ENCODE measurements at regions not wholly inside any gene's neighbourhood (a gene's known extent, or its start where the extent isn't known, plus 50 kb on each side); places are given as distances from the start of the nearest gene placed in this dataset.

DNA sequence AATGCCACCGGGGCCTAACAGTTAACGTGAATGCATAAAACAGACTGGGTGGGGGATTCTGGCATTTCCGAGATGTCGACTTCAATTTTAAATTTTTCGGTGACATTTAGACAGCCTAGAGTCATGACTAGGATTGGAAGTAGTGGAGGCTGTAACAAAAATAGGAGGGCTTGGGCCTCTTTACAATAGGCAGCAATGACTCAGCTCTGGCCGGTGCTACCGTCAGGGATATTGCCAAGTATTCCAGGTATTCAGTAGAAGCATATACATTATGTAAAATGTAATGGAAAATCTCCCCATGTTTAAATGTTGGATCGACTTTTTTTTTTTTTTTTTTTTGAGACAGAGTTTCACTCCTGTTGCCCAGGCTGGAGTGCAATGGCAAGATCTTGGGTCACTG, 136.2 kb upstream of the STMND1 start:
- in situ Hi-C loops (cut with MboI; ENCODE audit: low pct_ligation_motif_present in 1 of 4, low pct_unique_long_range_greater_than_20kb in 1 of 4, low sequenced_read_pairs in 3 of 4): loop anchor here in 3 of 4 donors (10.0 to 25.0 kb wide), 4 partner anchors 201 to 631 kb away; partner anchors contain the start of gene ATXN1 (in 1 of the 3)
- TF ChIP-seq POLR2A (IDR thresholded peaks at IDR 0.05): no peak
- TF ChIP-seq, protein P1, sequence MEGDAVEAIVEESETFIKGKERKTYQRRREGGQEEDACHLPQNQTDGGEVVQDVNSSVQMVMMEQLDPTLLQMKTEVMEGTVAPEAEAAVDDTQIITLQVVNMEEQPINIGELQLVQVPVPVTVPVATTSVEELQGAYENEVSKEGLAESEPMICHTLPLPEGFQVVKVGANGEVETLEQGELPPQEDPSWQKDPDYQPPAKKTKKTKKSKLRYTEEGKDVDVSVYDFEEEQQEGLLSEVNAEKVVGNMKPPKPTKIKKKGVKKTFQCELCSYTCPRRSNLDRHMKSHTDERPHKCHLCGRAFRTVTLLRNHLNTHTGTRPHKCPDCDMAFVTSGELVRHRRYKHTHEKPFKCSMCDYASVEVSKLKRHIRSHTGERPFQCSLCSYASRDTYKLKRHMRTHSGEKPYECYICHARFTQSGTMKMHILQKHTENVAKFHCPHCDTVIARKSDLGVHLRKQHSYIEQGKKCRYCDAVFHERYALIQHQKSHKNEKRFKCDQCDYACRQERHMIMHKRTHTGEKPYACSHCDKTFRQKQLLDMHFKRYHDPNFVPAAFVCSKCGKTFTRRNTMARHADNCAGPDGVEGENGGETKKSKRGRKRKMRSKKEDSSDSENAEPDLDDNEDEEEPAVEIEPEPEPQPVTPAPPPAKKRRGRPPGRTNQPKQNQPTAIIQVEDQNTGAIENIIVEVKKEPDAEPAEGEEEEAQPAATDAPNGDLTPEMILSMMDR (IDR thresholded peaks at IDR 0.05): no peak
- TF ChIP-seq EP300 (IDR thresholded peaks at IDR 0.05; ENCODE audit: low read depth): no peak
- no peak for TF ChIP-seq POLR2AphosphoS5 (IDR thresholded peaks at IDR 0.05)
- no peaks in the 10 kb centered on the region for H3K36me3 ChIP-seq
- no peak overlapping the region for H3K4me3 ChIP-seq
- peaks cover 8% of the 10 kb centered on the region for H3K27me3 ChIP-seq
- H3K27ac ChIP-seq: no peak overlapping the region
- H3K9me3 ChIP-seq: no peaks in the 10 kb centered on the region
- DNase-seq: no peak
- 86 to 95% methylated on average over 8 of the region's 8 CpGs for WGBS, 2 donors (ENCODE audit: low coverage in 1 of 2)
- H3K4me1 ChIP-seq: peaks cover 0 to 7% (median 0%) of the 10 kb centered on the region in 4 donors
- intact Hi-C loops (cut with DNase I; ENCODE audit: low total_unique reads): no loop called here

GRCh38 chr6:16964553-16965499, 137.0 kb upstream of the STMND1 start:
- DNase-seq: peak; percentile 70
- peaks cover 0 to 7% (median 0%) of the 10 kb centered on the region in 4 donors for H3K4me1 ChIP-seq
- TF ChIP-seq EP300 (IDR thresholded peaks at IDR 0.05; ENCODE audit: low read depth): no peak
- TF ChIP-seq, protein P1 (IDR thresholded peaks at IDR 0.05): peak; percentile 80 to 91 (median 85)
- no peak for TF ChIP-seq POLR2A (IDR thresholded peaks at IDR 0.05)
- TF ChIP-seq POLR2AphosphoS5 (IDR thresholded peaks at IDR 0.05): no peak
- no peaks in the 10 kb centered on the region for H3K36me3 ChIP-seq
- in situ Hi-C loops (cut with MboI; ENCODE audit: low pct_ligation_motif_present in 1 of 4, low pct_unique_long_range_greater_than_20kb in 1 of 4, low sequenced_read_pairs in 3 of 4): loop anchor here in 3 of 4 donors (10.0 to 25.0 kb wide), 4 partner anchors 200 to 630 kb away; partner anchors contain the start of gene ATXN1 (in 1 of the 3)
- WGBS, 2 donors (ENCODE audit: low coverage in 1 of 2): 26 to 57% methylated on average over 8 to 20 of the region's 21 CpGs
- H3K4me3 ChIP-seq: no peak overlapping the region
- peaks cover 6% of the 10 kb centered on the region for H3K27me3 ChIP-seq
- intact Hi-C loops (cut with DNase I; ENCODE audit: low total_unique reads): no loop called here
- no peak overlapping the region for H3K27ac ChIP-seq
- H3K9me3 ChIP-seq: no peaks in the 10 kb centered on the region

- in situ Hi-C loops (cut with MboI; ENCODE audit: low pct_ligation_motif_present in 1 of 4, low pct_unique_long_range_greater_than_20kb in 1 of 4, low sequenced_read_pairs in 3 of 4) (loop anchor here in 3 of 4 donors (10.0 to 25.0 kb wide), 4 partner anchors 197 to 627 kb away; partner anchors contain the start of gene ATXN1 (in 1 of the 3)), intact Hi-C loops (cut with DNase I; ENCODE audit: low total_unique reads) (no loop called here)
- H3K27ac ChIP-seq: no peak overlapping the region
- no peaks in the 10 kb centered on the region for H3K9me3 ChIP-seq
- no peak overlapping the region for H3K4me3 ChIP-seq
- H3K4me1 ChIP-seq: peaks cover 0 to 7% (median 0%) of the 10 kb centered on the region in 4 donors
- no peak for TF ChIP-seq EP300 (IDR thresholded peaks at IDR 0.05; ENCODE audit: low read depth)
- no peak for TF ChIP-seq POLR2AphosphoS5 (IDR thresholded peaks at IDR 0.05)
- TF ChIP-seq POLR2A (IDR thresholded peaks at IDR 0.05): no peak
- TF ChIP-seq, protein P1 (IDR thresholded peaks at IDR 0.05): no peak
- no peaks in the 10 kb centered on the region for H3K27me3 ChIP-seq
- H3K36me3 ChIP-seq: no peaks in the 10 kb centered on the region
- WGBS, 2 donors (ENCODE audit: low coverage in 1 of 2): 75 to 92% methylated on average over 1 of the region's 1 CpG
- no peak for DNase-seq
These were observed 140.3 kb upstream of the STMND1 start for GRCh38 chr6:16961577-16961976.

DNA sequence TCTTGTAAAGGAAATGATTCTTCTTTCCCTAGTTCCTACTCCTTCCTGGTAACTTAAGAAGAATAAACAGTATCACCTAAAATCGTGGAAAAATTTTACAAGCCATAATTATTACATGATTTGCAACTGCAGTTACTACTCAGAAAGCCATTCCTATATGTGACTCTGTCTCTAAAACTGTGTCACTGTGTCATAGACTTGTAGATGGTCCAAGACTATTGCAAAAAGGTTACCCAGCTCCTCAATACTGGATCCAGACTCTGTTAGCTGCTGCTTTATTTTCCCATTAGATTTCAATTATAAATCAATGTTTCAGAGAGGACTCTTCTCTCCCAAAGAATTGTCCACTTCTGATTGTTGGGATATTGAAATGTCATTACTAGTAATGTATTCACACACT, 142.1 kb upstream of the STMND1 start:
- no peak for TF ChIP-seq POLR2A (IDR thresholded peaks at IDR 0.05)
- TF ChIP-seq, protein P1 (IDR thresholded peaks at IDR 0.05): no peak
- TF ChIP-seq EP300 (IDR thresholded peaks at IDR 0.05; ENCODE audit: low read depth): no peak
- TF ChIP-seq POLR2AphosphoS5 (IDR thresholded peaks at IDR 0.05): no peak
- no peaks in the 10 kb centered on the region for H3K9me3 ChIP-seq
- peaks cover 0 to 3% (median 0%) of the 10 kb centered on the region in 4 donors for H3K4me1 ChIP-seq
- DNase-seq: no peak
- H3K4me3 ChIP-seq: no peak overlapping the region
- in situ Hi-C loops (cut with MboI; ENCODE audit: low pct_ligation_motif_present in 1 of 4, low pct_unique_long_range_greater_than_20kb in 1 of 4, low sequenced_read_pairs in 3 of 4) (loop anchor here in 3 of 4 donors (10.0 to 25.0 kb wide), 4 partner anchors 195 to 625 kb away; partner anchors contain the start of gene ATXN1 (in 1 of the 3)), intact Hi-C loops (cut with DNase I; ENCODE audit: low total_unique reads) (no loop called here)
- H3K27me3 ChIP-seq: no peaks in the 10 kb centered on the region
- no peaks in the 10 kb centered on the region for H3K36me3 ChIP-seq
- WGBS, 2 donors (ENCODE audit: low coverage in 1 of 2): 22 to 38% methylated on average over 1 of the region's 1 CpG
- H3K27ac ChIP-seq: no peak overlapping the region
